ENCODE measurements at regions not wholly inside any gene's neighbourhood (a gene's known extent, or its start where the extent isn't known, plus 50 kb on each side); places are given as distances from the start of the nearest gene placed in this dataset.
"Not testable (repeated sequence)": the region's sequence is repeated elsewhere in the genome, so short reads cannot be mapped to it uniquely, and the experiment has no call there.

DNA sequence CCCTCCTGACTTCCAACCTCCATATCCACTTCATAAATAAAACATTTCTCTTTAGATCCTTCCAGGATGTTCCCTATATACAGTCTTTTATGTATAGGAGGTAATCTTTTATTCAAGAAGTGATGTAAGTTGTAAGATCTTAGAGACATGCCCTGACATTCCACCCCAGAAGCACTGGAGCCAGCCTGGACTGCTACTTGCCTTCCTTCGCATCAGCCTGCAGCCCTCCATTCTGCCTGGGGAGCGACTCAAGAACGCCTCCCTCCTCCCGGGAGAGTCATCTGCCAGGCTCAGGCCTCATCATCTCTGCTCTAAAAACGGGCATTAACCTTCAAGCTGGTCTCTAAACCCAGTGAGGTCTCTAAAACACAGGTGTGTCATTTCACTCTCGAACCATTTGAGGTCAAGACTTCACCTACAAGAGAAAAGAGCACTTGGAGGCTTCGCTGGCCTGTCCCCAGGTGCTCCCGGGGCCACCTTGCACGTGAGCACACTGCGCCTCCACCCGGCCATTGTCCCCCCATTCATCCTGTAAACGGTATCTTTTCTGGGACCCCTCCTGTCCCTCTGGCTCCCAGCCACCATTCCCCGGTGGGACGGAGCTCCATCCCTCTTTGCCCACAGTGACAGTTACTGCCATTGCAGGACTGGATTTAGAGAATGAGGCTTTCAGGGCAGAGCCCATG lies 107.5 kb upstream of the PDE10A start:
- ChIA-PET CTCF (no interaction called here), POLR2A (no interaction called here)
- no peak overlapping the region for H3K4me3 Mint-ChIP-seq
- H3K9me3 Mint-ChIP-seq: no peaks in the 10 kb centered on the region
- H3K27me3 Mint-ChIP-seq: peaks cover 8% of the 10 kb centered on the region
- no peak overlapping the region for H3K27ac Mint-ChIP-seq
- DNase-seq: no peak
- H3K4me1 Mint-ChIP-seq: no peaks in the 10 kb centered on the region
- no peaks in the 10 kb centered on the region for H3K36me3 Mint-ChIP-seq (ENCODE audit: low read depth)

- DNase-seq: no peak
- H3K4me1 Mint-ChIP-seq: no peaks in the 10 kb centered on the region
- POLR2A ChIA-PET: no interaction called here
- H3K36me3 Mint-ChIP-seq (ENCODE audit: low read depth): no peaks in the 10 kb centered on the region
- no peaks in the 10 kb centered on the region for H3K9me3 Mint-ChIP-seq
- CTCF ChIA-PET: no interaction called here
- H3K27ac Mint-ChIP-seq: no peak overlapping the region
- peaks cover 1% of the 10 kb centered on the region for H3K27me3 Mint-ChIP-seq
- H3K4me3 Mint-ChIP-seq: no peak overlapping the region
Measured at GRCh38 chr6:165769884-165770283, 106.8 kb upstream of the PDE10A start.

GRCh38 chr6:165769401-165769800 lies 106.4 kb upstream of the PDE10A start:
- Mint-ChIP-seq H3K27me3 (no peaks in the 10 kb centered on the region), H3K9me3 (no peaks in the 10 kb centered on the region), H3K36me3 (ENCODE audit: low read depth) (no peaks in the 10 kb centered on the region), H3K4me3 (no peak overlapping the region), H3K4me1 (no peaks in the 10 kb centered on the region), H3K27ac (no peak overlapping the region)
- POLR2A ChIA-PET: no interaction called here
- no peak for DNase-seq
- CTCF ChIA-PET: no interaction called here

DNA sequence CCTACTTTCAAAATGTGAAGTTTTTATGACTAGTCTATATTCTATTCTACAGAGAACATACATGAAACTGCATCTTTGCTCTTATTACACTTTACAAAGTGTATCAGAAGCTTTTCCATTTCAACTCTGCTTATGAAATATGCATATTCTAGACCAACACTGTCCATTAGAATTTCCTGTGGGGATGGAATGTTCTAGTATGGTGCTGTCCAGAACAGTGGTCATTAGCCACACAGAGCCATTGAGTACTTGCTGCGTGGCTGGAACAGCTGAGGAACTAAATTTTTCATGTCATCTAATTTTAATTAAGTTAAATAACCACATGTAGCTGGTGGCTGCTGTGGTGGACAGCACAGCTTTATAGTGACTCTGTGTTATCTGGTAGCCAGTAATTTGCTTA lies 105.9 kb upstream of the PDE10A start:
- POLR2A ChIA-PET: no interaction called here
- no peaks in the 10 kb centered on the region for H3K4me1 Mint-ChIP-seq
- H3K27me3 Mint-ChIP-seq: no peaks in the 10 kb centered on the region
- H3K36me3 Mint-ChIP-seq (ENCODE audit: low read depth): no peaks in the 10 kb centered on the region
- H3K9me3 Mint-ChIP-seq: no peaks in the 10 kb centered on the region
- DNase-seq: no peak
- no peak overlapping the region for H3K4me3 Mint-ChIP-seq
- no peak overlapping the region for H3K27ac Mint-ChIP-seq
- CTCF ChIA-PET: no interaction called here

GRCh38 chr6:165767228-165767627 lies 104.2 kb upstream of the PDE10A start:
- Mint-ChIP-seq H3K4me1 (no peaks in the 10 kb centered on the region), H3K36me3 (ENCODE audit: low read depth) (no peaks in the 10 kb centered on the region), H3K27ac (no peak overlapping the region), H3K9me3 (no peaks in the 10 kb centered on the region), H3K27me3 (no peaks in the 10 kb centered on the region), H3K4me3 (no peak overlapping the region)
- no peak for DNase-seq
- POLR2A ChIA-PET: no interaction called here
- CTCF ChIA-PET: no interaction called here

- Mint-ChIP-seq H3K27me3 (no peaks in the 10 kb centered on the region), H3K27ac (no peak overlapping the region), H3K9me3 (peaks cover 4% of the 10 kb centered on the region), H3K36me3 (ENCODE audit: low read depth) (no peaks in the 10 kb centered on the region), H3K4me1 (no peaks in the 10 kb centered on the region), H3K4me3 (no peak overlapping the region)
- ChIA-PET POLR2A (no interaction called here), CTCF (no interaction called here)
- no peak for DNase-seq
Measured at GRCh38 chr6:165766457-165766856, 103.4 kb upstream of the PDE10A start.

- H3K4me3 Mint-ChIP-seq: no peak overlapping the region
- peaks cover 4% of the 10 kb centered on the region for H3K9me3 Mint-ChIP-seq
- no peaks in the 10 kb centered on the region for H3K36me3 Mint-ChIP-seq (ENCODE audit: low read depth)
- H3K27me3 Mint-ChIP-seq: no peaks in the 10 kb centered on the region
- no peak for DNase-seq
- H3K27ac Mint-ChIP-seq: no peak overlapping the region
- ChIA-PET POLR2A (no interaction called here), CTCF (no interaction called here)
- H3K4me1 Mint-ChIP-seq: no peaks in the 10 kb centered on the region
Measured at GRCh38 chr6:165766026-165766425, 103.0 kb upstream of the PDE10A start.

DNA sequence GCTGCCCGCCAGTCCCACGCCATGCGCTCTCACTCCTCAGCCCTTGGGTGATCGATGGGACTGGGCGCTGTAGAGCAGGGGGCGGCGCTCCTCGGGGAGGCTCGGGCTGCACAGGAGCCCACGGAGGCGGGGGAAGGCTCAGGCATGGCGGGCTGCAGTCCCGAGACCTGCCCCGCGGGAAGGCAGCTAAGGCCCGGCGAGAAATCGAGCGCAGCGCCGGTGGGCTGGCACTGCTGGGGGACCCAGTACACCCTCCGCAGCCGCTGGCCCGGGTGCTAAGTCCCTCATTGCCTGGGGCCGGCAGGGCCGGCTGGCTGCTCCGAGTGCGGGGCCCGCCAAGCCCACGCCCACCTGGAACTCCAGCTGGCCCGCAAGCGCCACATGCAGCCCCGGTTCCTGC lies 102.2 kb upstream of the PDE10A start:
- CTCF ChIA-PET; H3K36me3 Mint-ChIP-seq (ENCODE audit: low read depth); H3K9me3 Mint-ChIP-seq; H3K27me3 Mint-ChIP-seq; H3K4me1 Mint-ChIP-seq; DNase-seq; H3K4me3 Mint-ChIP-seq; H3K27ac Mint-ChIP-seq; POLR2A ChIA-PET: not testable (repeated sequence)

DNA sequence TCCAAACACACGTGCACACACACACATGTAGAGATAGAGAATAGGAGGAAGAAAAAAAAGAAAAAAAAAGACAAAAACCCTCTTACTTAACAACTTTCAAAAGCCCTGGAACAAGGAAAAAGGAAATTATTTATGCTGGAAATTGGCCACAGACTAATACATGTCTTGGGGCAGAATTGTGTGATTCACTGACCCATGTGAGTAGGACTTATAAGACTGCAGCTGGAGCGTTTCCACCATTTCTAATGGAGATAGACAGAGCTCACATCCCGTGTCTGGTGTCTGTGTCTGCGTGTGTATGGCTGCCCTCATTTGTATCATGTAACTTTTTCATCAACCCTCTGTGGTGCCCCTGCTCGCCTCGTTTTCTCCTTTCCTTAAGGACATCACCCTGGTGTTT lies 99.8 kb upstream of the PDE10A start:
- no peaks in the 10 kb centered on the region for H3K27me3 Mint-ChIP-seq
- no peak overlapping the region for H3K4me3 Mint-ChIP-seq
- no peaks in the 10 kb centered on the region for H3K36me3 Mint-ChIP-seq (ENCODE audit: low read depth)
- ChIA-PET CTCF (no interaction called here), POLR2A (no interaction called here)
- DNase-seq: no peak
- no peak overlapping the region for H3K27ac Mint-ChIP-seq
- H3K4me1 Mint-ChIP-seq: no peaks in the 10 kb centered on the region
- peaks cover 4% of the 10 kb centered on the region for H3K9me3 Mint-ChIP-seq

DNA sequence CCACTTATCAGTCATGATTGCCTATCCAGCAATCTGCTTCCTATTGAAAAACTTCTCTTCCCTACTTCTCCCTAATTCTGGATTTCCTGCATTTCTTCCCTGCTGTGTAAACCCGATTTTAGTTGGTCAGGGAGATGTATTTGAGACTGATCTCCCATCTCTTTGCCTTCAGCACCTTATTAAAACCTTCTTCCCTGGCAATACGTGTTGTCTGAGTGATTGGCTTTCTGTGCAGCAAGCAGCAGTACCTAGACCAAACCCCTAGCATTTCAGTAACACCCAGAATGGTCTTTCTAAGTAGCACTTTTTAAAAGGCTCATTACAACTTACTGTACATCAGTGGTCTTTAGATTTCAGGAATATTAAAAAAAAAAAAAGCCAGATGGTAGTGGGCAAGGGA lies 99.1 kb upstream of the PDE10A start:
- no peaks in the 10 kb centered on the region for H3K36me3 Mint-ChIP-seq (ENCODE audit: low read depth)
- H3K27ac Mint-ChIP-seq: no peak overlapping the region
- no peak overlapping the region for H3K4me3 Mint-ChIP-seq
- ChIA-PET CTCF (no interaction called here), POLR2A (no interaction called here)
- peaks cover 4% of the 10 kb centered on the region for H3K9me3 Mint-ChIP-seq
- DNase-seq: no peak
- H3K27me3 Mint-ChIP-seq: no peaks in the 10 kb centered on the region
- no peaks in the 10 kb centered on the region for H3K4me1 Mint-ChIP-seq

DNA sequence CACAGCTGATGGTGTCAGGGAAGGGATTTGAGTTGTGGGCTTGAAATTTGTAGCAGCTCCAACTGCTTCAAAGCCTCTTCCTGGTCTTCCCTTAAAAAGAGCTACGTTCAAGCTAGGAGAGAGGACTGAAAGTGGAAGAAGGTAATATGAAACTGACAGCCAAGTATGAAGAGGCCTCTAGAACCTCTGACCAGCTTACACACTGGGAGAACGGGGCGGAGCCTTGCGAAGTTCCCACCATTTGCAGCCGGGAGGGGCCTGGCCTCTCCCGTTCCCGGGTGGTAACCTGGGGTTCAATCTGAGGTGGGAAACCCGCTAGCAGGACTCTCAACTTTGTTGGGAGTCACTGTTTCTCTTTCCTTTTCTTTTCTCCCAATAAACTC lies 97.8 kb upstream of the PDE10A start:
- no peak overlapping the region for H3K4me3 Mint-ChIP-seq
- peaks cover 4% of the 10 kb centered on the region for H3K9me3 Mint-ChIP-seq
- POLR2A ChIA-PET: no interaction called here
- H3K27me3 Mint-ChIP-seq: no peaks in the 10 kb centered on the region
- no peaks in the 10 kb centered on the region for H3K36me3 Mint-ChIP-seq (ENCODE audit: low read depth)
- CTCF ChIA-PET: no interaction called here
- H3K27ac Mint-ChIP-seq: no peak overlapping the region
- no peak for DNase-seq
- H3K4me1 Mint-ChIP-seq: no peaks in the 10 kb centered on the region

DNA sequence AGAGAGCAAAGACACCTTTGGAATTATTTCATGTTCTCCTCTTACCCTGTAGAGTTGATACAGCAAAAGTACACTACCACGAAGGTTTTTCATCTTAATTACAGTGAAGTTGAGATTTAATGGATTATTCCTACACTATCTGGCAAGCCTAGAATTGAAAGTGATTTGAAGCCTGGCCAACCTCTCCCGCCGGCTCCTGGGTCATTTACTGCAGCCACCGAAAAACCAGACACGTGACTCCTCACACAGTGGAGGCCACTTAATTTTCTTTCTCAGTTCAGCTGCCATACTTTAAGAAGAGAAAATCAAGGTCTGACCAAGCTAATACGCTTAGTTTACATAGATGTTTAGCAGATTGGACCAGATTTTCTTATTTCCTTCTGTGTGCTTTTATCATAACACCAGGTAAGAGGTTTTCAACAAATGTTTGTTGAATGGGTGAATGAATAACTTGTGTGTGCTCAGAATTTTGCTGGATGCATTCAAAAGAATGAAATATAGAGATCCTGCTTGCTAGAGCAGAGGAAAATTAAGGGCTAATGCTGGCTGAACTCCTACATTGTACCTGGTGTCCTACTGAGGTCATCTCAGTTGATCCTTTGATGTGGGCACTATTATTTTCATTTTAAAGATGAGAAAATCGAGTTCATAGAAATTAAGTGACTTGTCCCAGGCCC lies 97.2 kb upstream of the PDE10A start:
- no peaks in the 10 kb centered on the region for H3K4me1 Mint-ChIP-seq
- no peak for DNase-seq
- no peaks in the 10 kb centered on the region for H3K27me3 Mint-ChIP-seq
- H3K27ac Mint-ChIP-seq: no peak overlapping the region
- no peaks in the 10 kb centered on the region for H3K36me3 Mint-ChIP-seq (ENCODE audit: low read depth)
- ChIA-PET CTCF (no interaction called here), POLR2A (no interaction called here)
- H3K4me3 Mint-ChIP-seq: no peak overlapping the region
- H3K9me3 Mint-ChIP-seq: peaks cover 4% of the 10 kb centered on the region

DNA sequence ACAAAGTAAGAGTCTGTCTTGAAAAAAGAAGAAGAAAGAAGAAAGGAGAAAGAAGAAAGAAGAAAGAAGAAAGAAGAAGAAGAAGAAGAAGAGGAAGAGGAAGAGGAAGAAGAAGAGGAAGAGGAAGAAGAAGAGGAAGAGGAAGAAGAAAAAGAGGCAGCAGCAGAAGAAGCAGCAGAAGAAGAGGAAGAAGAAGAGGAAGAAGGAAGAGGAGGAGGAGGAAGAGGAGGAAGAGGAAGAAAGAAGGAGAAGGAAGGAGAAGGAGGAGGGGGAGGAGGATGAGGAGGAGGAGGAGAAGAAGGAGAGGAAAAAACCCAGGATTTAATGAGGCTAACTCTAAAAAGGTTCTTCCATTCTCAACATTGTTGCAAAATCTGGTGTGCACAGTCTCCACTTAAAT lies 95.4 kb upstream of the PDE10A start:
- Mint-ChIP-seq H3K36me3 (ENCODE audit: low read depth) (no peaks in the 10 kb centered on the region), H3K4me1 (no peaks in the 10 kb centered on the region), H3K27ac (no peak overlapping the region), H3K9me3 (peaks cover 4% of the 10 kb centered on the region), H3K27me3 (no peaks in the 10 kb centered on the region), H3K4me3 (no peak overlapping the region)
- ChIA-PET CTCF (no interaction called here), POLR2A (no interaction called here)
- DNase-seq: no peak

GRCh38 chr6:165755583-165755982 lies 92.5 kb upstream of the PDE10A start:
- H3K27ac Mint-ChIP-seq: no peak overlapping the region
- CTCF ChIA-PET: no interaction called here
- no peak overlapping the region for H3K4me3 Mint-ChIP-seq
- no peaks in the 10 kb centered on the region for H3K9me3 Mint-ChIP-seq
- no peaks in the 10 kb centered on the region for H3K27me3 Mint-ChIP-seq
- H3K36me3 Mint-ChIP-seq (ENCODE audit: low read depth): no peaks in the 10 kb centered on the region
- POLR2A ChIA-PET: no interaction called here
- no peak for DNase-seq
- no peaks in the 10 kb centered on the region for H3K4me1 Mint-ChIP-seq

Measured in activated CD4-positive, alpha-beta T cell treated with anti-CD3 and anti-CD28 coated beads, Interleukin-2, amount 10 ng/mL, durations not matched to agents 7 days and 5 days (primary cell).